Neural crest cell (in vitro differentiated cells): ENCODE measurements at regions not wholly inside any gene's neighbourhood (a gene's known extent, or its start where the extent isn't known, plus 50 kb on each side); places are given as distances from the start of the nearest gene placed in this dataset.

ENCODE experiments used
- DNase-seq: peaks from one replicate; pipeline ENCODE4 v3.0.0; 2021; ENCODE audit warnings: low read depth, mixed read lengths, low spot score
- H3K27ac Mint-ChIP-seq: one replicate; pipeline ENCODE4 v1.8.0; 2021; ENCODE audit warnings: mild to moderate bottlenecking, mixed read lengths; ENCODE audit not compliant: unreplicated experiment
- H3K27me3 Mint-ChIP-seq: 2 replicates; pipeline ENCODE4 v1.8.0; 2021; ENCODE audit warnings: low read depth, mild to moderate bottlenecking, mixed read lengths
- H3K36me3 Mint-ChIP-seq: 2 replicates; pipeline ENCODE4 v1.8.0; 2021; ENCODE audit warnings: low read depth, mild to moderate bottlenecking, mixed read lengths
- H3K4me1 Mint-ChIP-seq: 2 replicates; pipeline ENCODE4 v1.8.0; 2021; ENCODE audit warnings: mixed read lengths
- H3K4me3 Mint-ChIP-seq: one replicate; pipeline ENCODE4 v1.8.0; 2021; ENCODE audit warnings: mild to moderate bottlenecking, mixed read lengths
- H3K9me3 Mint-ChIP-seq: 2 replicates; pipeline ENCODE4 v1.8.0; 2021; ENCODE audit warnings: mixed read lengths
- CTCF ChIP-seq: fragments of 200-600 bp; sonication (generic); conservative IDR thresholded peaks from 2 replicates; pipeline ENCODE4 v1.5.0; 2021; ENCODE audit warnings: antibody characterized with exemption, mild to moderate bottlenecking

GRCh38 chr4:156662921-156663320, 308.7 kb downstream of the PDGFC start:
- Mint-ChIP-seq H3K27me3 (no peaks in the 10 kb centered on the region), H3K4me1 (peaks cover 18% of the 10 kb centered on the region), H3K4me3 (no peak overlapping the region), H3K27ac (no peak overlapping the region), H3K36me3 (no peaks in the 10 kb centered on the region), H3K9me3 (peaks cover 2% of the 10 kb centered on the region)
- no peak for DNase-seq
- no peak for TF ChIP-seq CTCF

GRCh38 chr4:156661555-156661954, 310.0 kb downstream of the PDGFC start:
- no peak overlapping the region for H3K27ac Mint-ChIP-seq
- DNase-seq, result no peak
- peaks cover 18% of the 10 kb centered on the region for H3K4me1 Mint-ChIP-seq
- H3K9me3 Mint-ChIP-seq, result peaks cover 2% of the 10 kb centered on the region
- TF ChIP-seq CTCF, result no peak
- no peak overlapping the region for H3K4me3 Mint-ChIP-seq
- H3K27me3 Mint-ChIP-seq, result no peaks in the 10 kb centered on the region
- H3K36me3 Mint-ChIP-seq, result no peaks in the 10 kb centered on the region

GRCh38 chr4:156660465-156660864, 311.1 kb downstream of the PDGFC start:
- H3K9me3 Mint-ChIP-seq, result peaks cover 2% of the 10 kb centered on the region
- H3K4me3 Mint-ChIP-seq, result no peak overlapping the region
- DNase-seq, result no peak
- H3K27me3 Mint-ChIP-seq, result no peaks in the 10 kb centered on the region
- TF ChIP-seq CTCF, result no peak
- no peaks in the 10 kb centered on the region for H3K36me3 Mint-ChIP-seq
- H3K4me1 Mint-ChIP-seq, result peaks cover 17% of the 10 kb centered on the region
- H3K27ac Mint-ChIP-seq, result no peak overlapping the region

GRCh38 chr4:156659983-156660382, 311.6 kb downstream of the PDGFC start:
- H3K4me1 Mint-ChIP-seq, result peaks cover 14% of the 10 kb centered on the region

GRCh38 chr4:156659570-156659969, 312.0 kb downstream of the PDGFC start:
- no peak overlapping the region for H3K27ac Mint-ChIP-seq
- no peak for TF ChIP-seq CTCF
- H3K27me3 Mint-ChIP-seq, result no peaks in the 10 kb centered on the region
- DNase-seq, result no peak
- H3K36me3 Mint-ChIP-seq, result no peaks in the 10 kb centered on the region
- peaks cover 14% of the 10 kb centered on the region for H3K4me1 Mint-ChIP-seq
- no peak overlapping the region for H3K4me3 Mint-ChIP-seq
- H3K9me3 Mint-ChIP-seq, result peaks cover 2% of the 10 kb centered on the region

More at GRCh38 chr4:156659983-156660382, 311.6 kb downstream of the PDGFC start:
- Mint-ChIP-seq H3K4me3 (no peak overlapping the region), H3K27ac (no peak overlapping the region), H3K9me3 (peaks cover 2% of the 10 kb centered on the region), H3K36me3 (no peaks in the 10 kb centered on the region), H3K27me3 (no peaks in the 10 kb centered on the region)
- DNase-seq, result no peak
- TF ChIP-seq CTCF, result no peak

GRCh38 chr4:156656896-156657295, 314.7 kb downstream of the PDGFC start:
- H3K4me3 Mint-ChIP-seq, result no peak overlapping the region

More at GRCh38 chr4:156656896-156657295, 314.7 kb downstream of the PDGFC start:
- no peak overlapping the region for H3K27ac Mint-ChIP-seq
- no peaks in the 10 kb centered on the region for H3K27me3 Mint-ChIP-seq
- H3K36me3 Mint-ChIP-seq, result no peaks in the 10 kb centered on the region
- no peaks in the 10 kb centered on the region for H3K9me3 Mint-ChIP-seq
- no peak for DNase-seq
- H3K4me1 Mint-ChIP-seq, result no peaks in the 10 kb centered on the region
- no peak for TF ChIP-seq CTCF
